HepG2 (cell line): ENCODE measurements at regions not wholly inside any gene's neighbourhood (a gene's known extent, or its start where the extent isn't known, plus 50 kb on each side); places are given as distances from the start of the nearest gene placed in this dataset.

Source experiments
- ATAC-seq: fragments of 200-7000 bp; cut with Tn5 transposase; 3 replicates; pipeline ENCODE4 v1.9.1; 2020; ENCODE audit warnings: mild to moderate bottlenecking, moderate library complexity
- BruUV-seq: library from RNA; stranded (reverse); fragments of 400-500 nt; replicated peaks from 2 replicates; lab custom pipeline; 2021; lab: Mats Ljungman, UMichigan
- CTCF ChIA-PET: fragments of 300-600 bp; formaldehyde crosslinking; extraction: SDS; loops from one replicate; lab custom pipeline; 2021; ENCODE audit warnings: low total read pairs, inconsistent platforms, low intra/inter-chr PET ratio; lab: Yijun Ruan, JAX
- POLR2A ChIA-PET: fragments of 350-600 bp; sonication (Branson Sonifier 250); formaldehyde crosslinking; loops from one replicate; lab custom pipeline; 2020; ENCODE audit warnings: antibody characterized with exemption, inconsistent platforms; lab: Yijun Ruan, JAX
- DNase-seq: peaks from one replicate; pipeline ENCODE4 v3.0.0-alpha.2; 2015; ENCODE audit warnings: low spot score
- FAIRE-seq: peaks from 3 replicates; lab custom pipeline; 2011; peaks lifted over from hg19 to GRCh38; lab: Jason Lieb, UNC
- H2AFZ ChIP-seq: one replicate; pipeline ENCODE4 v1.6.1; 2011; ENCODE audit warnings: low read length, inconsistent platforms
- H3K27ac ChIP-seq: fragments of 300-600 bp; 3 replicates; pipeline ENCODE4 v1.8.0; 2011; ENCODE audit warnings: mixed run types, mild to moderate bottlenecking, mixed read lengths, low read length, inconsistent platforms; ENCODE audit not compliant: insufficient read depth; ENCODE audit errors: extremely low read length
- H3K27me3 ChIP-seq, 2 experiments: fragments of 200-600 bp in 1 of 2; 2 replicates in 1 of 2; 3 replicates in 1 of 2; pipeline versions ENCODE4 v1.6.0 to v1.8.0; 2011; ENCODE audit warnings: low read length in 2 of 2, mild to moderate bottlenecking in 2 of 2, moderate library complexity in 2 of 2, inconsistent platforms in 1 of 2; ENCODE audit not compliant: insufficient read depth in 2 of 2, control insufficient read depth in 1 of 2
- H3K36me3 ChIP-seq, 2 experiments: fragments of 200-600 bp in 1 of 2; replicated peaks in 1 of 2; 2 replicates in 1 of 2; 3 replicates in 1 of 2; pipeline versions ENCODE4 v1.5.1 to v1.8.0; 2011; ENCODE audit warnings: low read length in 2 of 2, inconsistent platforms in 1 of 2; ENCODE audit not compliant: insufficient read depth in 2 of 2, control insufficient read depth in 1 of 2
- H3K4me1 ChIP-seq: 2 replicates; pipeline ENCODE4 v1.5.1; 2012; ENCODE audit warnings: low read length, inconsistent platforms; ENCODE audit not compliant: insufficient read depth
- H3K4me2 ChIP-seq: 2 replicates; pipeline ENCODE4 v1.6.0; 2011; ENCODE audit warnings: low read depth, low read length, inconsistent platforms
- H3K4me3 ChIP-seq, 3 experiments: fragments of 200-600 bp in 1 of 3; sonication (generic), shearing (Covaris generic) in 1 of 3; replicated peaks in 1 of 3; 2 replicates each; pipeline ENCODE4 v1.5.1; 2011 to 2016; ENCODE audit warnings: low read length in 3 of 3, inconsistent platforms in 2 of 3, low read depth in 2 of 3, mild to moderate bottlenecking in 2 of 3, control low read depth in 1 of 3, mixed read lengths in 1 of 3; ENCODE audit not compliant: insufficient read depth in 1 of 3
- H3K79me2 ChIP-seq: one replicate; pipeline ENCODE4 v1.6.1; 2011; ENCODE audit warnings: low read length, inconsistent platforms; ENCODE audit not compliant: insufficient read depth
- H3K9ac ChIP-seq: 2 replicates; pipeline ENCODE4 v1.6.0; 2011; ENCODE audit warnings: mild to moderate bottlenecking, low read depth, low read length, inconsistent platforms; ENCODE audit not compliant: insufficient read depth
- H3K9me3 ChIP-seq: 2 replicates; pipeline ENCODE4 v1.5.1; 2012; ENCODE audit warnings: mild to moderate bottlenecking, low read length
- H4K20me1 ChIP-seq: 2 replicates; pipeline ENCODE4 v1.6.0; 2011; ENCODE audit warnings: inconsistent platforms, mild to moderate bottlenecking, low read length, moderate library complexity; ENCODE audit not compliant: insufficient read depth
- ARID3A ChIP-seq: IDR thresholded peaks from 2 replicates; pipeline ENCODE4 v1.6.1; 2012; ENCODE audit warnings: low read depth, low read length, improper control_type of control experiment
- ERF ChIP-seq: IDR thresholded peaks from 2 replicates; pipeline ENCODE4 v1.6.1; 2018; ENCODE audit warnings: missing biosample characterization, missing genetic modification reagents
- IRX3 ChIP-seq: sonication (generic); formaldehyde crosslinking; IDR thresholded peaks from 2 replicates; pipeline ENCODE4 v1.8.1; 2023; ENCODE audit warnings: mild to moderate bottlenecking, low read depth, missing genetic modification reagents, borderline replicate concordance
- ISX ChIP-seq: sonication (generic); formaldehyde crosslinking; conservative IDR thresholded peaks from 2 replicates; pipeline ENCODE4 v1.5.0; 2020; ENCODE audit warnings: missing genetic modification reagents
- KMT2A ChIP-seq: sonication (generic); formaldehyde crosslinking; IDR thresholded peaks from 2 replicates; pipeline ENCODE4 v1.4.0; 2020; ENCODE audit warnings: missing genetic modification reagents
- MAFG ChIP-seq: sonication (generic); formaldehyde crosslinking; IDR thresholded peaks from 2 replicates; pipeline ENCODE4 v1.5.1; 2020; ENCODE audit warnings: mild to moderate bottlenecking, missing genetic modification reagents
- MEIS1 ChIP-seq: sonication (generic); formaldehyde crosslinking; IDR thresholded peaks from 2 replicates; pipeline ENCODE4 v1.9.0; 2021; ENCODE audit warnings: mild to moderate bottlenecking, missing genetic modification reagents, moderate library complexity, borderline replicate concordance
- SNAPC2 ChIP-seq: sonication (generic); formaldehyde crosslinking; IDR thresholded peaks from 2 replicates; pipeline ENCODE4 v1.8.1; 2022; ENCODE audit warnings: mild to moderate bottlenecking, missing genetic modification reagents
- SNAPC4 ChIP-seq: sonication (generic); formaldehyde crosslinking; IDR thresholded peaks from 2 replicates; pipeline ENCODE4 v1.4.0; 2020; ENCODE audit warnings: mild to moderate bottlenecking, missing genetic modification reagents
- THYN1 ChIP-seq: sonication (generic); formaldehyde crosslinking; IDR thresholded peaks from 2 replicates; pipeline ENCODE4 v1.8.1; 2023; ENCODE audit warnings: low read depth, mild to moderate bottlenecking, moderate library complexity, missing genetic modification reagents, borderline replicate concordance
- ZNF343 ChIP-seq: sonication (generic); formaldehyde crosslinking; IDR thresholded peaks from 2 replicates; pipeline ENCODE4 v1.4.0; 2020; ENCODE audit warnings: mild to moderate bottlenecking, missing genetic modification reagents
- ZNF547 ChIP-seq: sonication (generic); formaldehyde crosslinking; IDR thresholded peaks from 2 replicates; pipeline ENCODE4 v1.5.1; 2020; ENCODE audit warnings: mild to moderate bottlenecking, missing genetic modification reagents
- ZNF609 ChIP-seq: sonication (generic); formaldehyde crosslinking; IDR thresholded peaks from 2 replicates; pipeline ENCODE4 v1.4.0; 2020; ENCODE audit warnings: mild to moderate bottlenecking, missing genetic modification reagents, borderline replicate concordance
- WGBS: methylation state at CpG from one replicate; pipeline ENCODE4 v1.1.6; 2017; ENCODE audit warnings: low lambda C conversion rate; 5-methylcytosine and 5-hydroxymethylcytosine counted together
- in situ Hi-C: cut with HindIII; loops from 2 replicates; pipeline ENCODE4 v1.10.0; 2017; ENCODE audit warnings: low pct_unique_long_range_greater_than_20kb; ENCODE audit not compliant: extremely low pct_ligation_motif_present
- intact Hi-C: fragments of 100-400 bp; cut with micrococcal nuclease; formaldehyde crosslinking; loops from one replicate; pipeline ENCODE4 v1.10.0; 2022; ENCODE audit not compliant: unreplicated experiment

GRCh38 chr5:130874861-130875417 is 290.1 kb downstream of the HINT1 start:
- ChIA-PET POLR2A (no interaction called here), CTCF (no interaction called here)
- H3K79me2 ChIP-seq = no peaks in the 10 kb centered on the region
- 34% methylated on average over 1 of the region's 1 CpG for WGBS
- H3K9ac ChIP-seq = no peak overlapping the region
- H4K20me1 ChIP-seq = no peaks in the 10 kb centered on the region
- H3K9me3 ChIP-seq = no peaks in the 10 kb centered on the region
- no peaks in the 10 kb centered on the region for H3K36me3 ChIP-seq
- FAIRE-seq = no peak
- no peak for DNase-seq
- intact Hi-C loops (loop anchor here (5.0 kb wide), 1 partner anchor 122 kb away; no protein-coding TSS in a partner anchor), in situ Hi-C loops (loop anchor here (25.0 kb wide), 2 partner anchors 237 to 512 kb away; no protein-coding TSS in a partner anchor)
- H3K4me2 ChIP-seq = no peak overlapping the region
- no peak for ATAC-seq
- H3K27me3 ChIP-seq = no peaks in the 10 kb centered on the region
- BruUV-seq = no TSS peak
- no peak overlapping the region for H3K27ac ChIP-seq
- no peaks in the 10 kb centered on the region for H3K4me1 ChIP-seq
- no peak overlapping the region for H3K4me3 ChIP-seq
- no peak overlapping the region for H2AFZ ChIP-seq
- TF ChIP-seq THYN1 (CRISPR knock-in tag) = no peak
- TF ChIP-seq ZNF547 = no peak
- no peak for TF ChIP-seq SNAPC4 (CRISPR knock-in tag)
- TF ChIP-seq ERF = no peak
- no peak for TF ChIP-seq ISX
- TF ChIP-seq SNAPC2 = no peak
- no peak for TF ChIP-seq KMT2A (CRISPR knock-in tag)
- no peak for TF ChIP-seq ZNF609
- no peak for TF ChIP-seq MAFG (CRISPR knock-in tag)
- no peak for TF ChIP-seq ARID3A
- TF ChIP-seq IRX3 (CRISPR knock-in tag) = no peak
- TF ChIP-seq MEIS1 (CRISPR knock-in tag) = no peak
- no peak for TF ChIP-seq ZNF343 (CRISPR knock-in tag)
